Coronary artery (tissue), 2 donors: ENCODE measurements at regions not wholly inside any gene's neighbourhood (a gene's known extent, or its start where the extent isn't known, plus 50 kb on each side); places are given as distances from the start of the nearest gene placed in this dataset.

Source experiments
- DNase-seq: peaks from one replicate; pipeline ENCODE4 v3.0.0-alpha.2; 2017; ENCODE audit warnings: low spot score
- H3K27ac ChIP-seq, 2 donors: fragments of 200-600 bp; sonication (generic); one replicate each; pipeline ENCODE4 v1.5.1; 2016 to 2019
- H3K4me3 ChIP-seq: fragments of 200-600 bp; sonication (generic); 2 replicates; pipeline ENCODE4 v1.5.1; 2016; ENCODE audit warnings: mild to moderate bottlenecking, moderate library complexity
- CTCF ChIP-seq: fragments of 200-600 bp; sonication (generic); IDR thresholded peaks from one replicate; pipeline ENCODE4 v1.5.1; 2019; ENCODE audit warnings: antibody characterized with exemption

DNA sequence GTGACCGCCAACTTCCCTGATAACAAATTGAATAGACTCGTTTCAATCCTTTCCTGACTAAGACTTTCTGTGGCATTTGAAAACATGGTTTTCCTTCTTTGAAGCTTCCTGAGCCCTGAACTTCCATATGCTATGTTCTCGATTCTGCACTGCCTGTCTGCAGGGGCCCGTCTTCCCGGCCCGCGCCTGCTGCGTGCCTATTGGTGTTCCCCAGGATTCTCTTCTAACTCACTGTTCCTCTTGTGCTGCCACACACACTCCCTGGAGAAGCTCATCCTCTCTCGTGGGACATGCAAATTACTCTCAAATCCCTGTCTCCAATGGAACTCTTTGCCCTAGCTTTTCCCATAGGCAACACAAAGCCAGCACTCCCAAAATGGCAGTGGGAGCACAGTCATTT, 262.9 kb upstream of the GATB start:
- no peak for DNase-seq
- TF ChIP-seq CTCF, result no peak
- Histone ChIP-seq H3K4me3 (no peak overlapping the region), H3K27ac (no peak overlapping the region)

DNA sequence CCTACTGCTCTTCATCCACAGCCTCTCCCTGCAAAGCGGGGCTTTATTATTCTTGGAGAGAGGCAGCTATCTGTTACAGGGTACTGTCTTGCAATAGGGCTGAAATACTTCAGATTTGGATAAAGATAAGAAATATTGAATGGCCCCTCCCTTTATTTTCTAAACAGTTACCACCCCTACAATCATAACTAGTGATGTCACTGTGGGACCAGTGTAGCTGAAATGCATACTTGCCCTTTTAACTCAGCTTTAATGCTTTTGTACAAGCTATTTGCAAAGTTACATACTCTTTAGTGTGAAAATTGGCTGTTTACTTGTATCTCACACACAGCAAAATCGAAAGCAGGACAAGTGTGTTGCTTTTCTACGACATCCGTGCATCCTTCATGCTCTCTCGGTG, 261.7 kb upstream of the GATB start:
- Histone ChIP-seq H3K27ac (no peak overlapping the region), H3K4me3 (no peak overlapping the region)
- DNase-seq, result no peak
- TF ChIP-seq CTCF, result no peak

DNA sequence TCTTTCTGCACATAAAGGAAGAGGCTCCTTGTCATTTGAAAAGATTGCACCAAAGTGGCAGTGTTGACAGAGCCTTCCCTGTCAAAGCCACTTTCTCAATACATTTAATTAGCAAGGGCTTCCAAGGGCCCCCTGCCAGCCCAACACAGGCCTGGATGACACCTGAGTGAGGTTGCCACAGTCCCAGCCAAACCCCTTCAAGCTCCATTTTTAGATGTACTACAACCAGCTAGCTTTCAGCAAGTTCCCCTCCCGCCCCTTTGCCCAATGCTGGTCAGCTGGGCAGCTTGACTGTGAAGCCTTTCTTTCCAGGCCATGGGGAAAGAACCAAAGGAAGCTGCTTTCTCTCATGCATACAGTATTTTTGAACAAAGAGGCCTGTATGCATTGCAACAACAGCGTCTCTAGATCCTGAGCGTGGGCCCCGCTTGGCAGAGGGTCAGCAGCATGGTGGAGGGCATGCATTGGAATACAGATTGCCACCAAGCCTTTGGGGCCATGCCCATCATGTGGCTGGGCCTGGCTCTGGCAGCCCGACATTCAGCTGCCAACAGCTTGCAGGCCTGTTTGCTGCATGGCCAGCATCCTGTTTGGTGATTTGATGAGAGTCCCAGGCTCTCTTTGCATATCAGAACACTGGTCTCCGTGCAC, 261.1 kb upstream of the GATB start:
- no peak for TF ChIP-seq CTCF
- Histone ChIP-seq H3K27ac (no peak overlapping the region), H3K4me3 (no peak overlapping the region)
- DNase-seq, result no peak

DNA sequence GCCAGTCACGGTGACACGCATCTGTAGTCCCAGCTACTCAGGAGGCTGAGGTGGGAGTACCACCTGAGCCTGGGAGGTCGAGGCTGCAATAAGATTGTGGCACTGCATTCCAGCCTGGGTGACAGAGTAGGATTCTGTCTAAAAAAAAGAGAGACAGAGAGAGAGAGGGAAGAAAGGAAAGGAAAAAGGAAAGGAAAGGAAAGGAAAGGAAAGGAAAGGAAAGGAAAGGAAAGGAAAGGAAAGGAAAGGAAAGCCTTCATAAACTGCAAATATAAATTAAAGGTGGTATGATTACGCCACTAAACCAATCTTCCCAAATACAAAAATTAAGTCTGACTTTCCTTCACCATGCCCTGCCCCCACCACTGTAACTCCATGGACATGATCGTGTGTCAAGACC, 259.3 kb upstream of the GATB start:
- no peak for DNase-seq
- H3K4me3 ChIP-seq, result no peak overlapping the region
- H3K27ac ChIP-seq, result no peak overlapping the region
- no peak for TF ChIP-seq CTCF

- Histone ChIP-seq H3K4me3 (no peak overlapping the region), H3K27ac (no peak overlapping the region)
- TF ChIP-seq CTCF, result no peak
- no peak for DNase-seq
Observed at GRCh38 chr4:152016303-152016620, 255.5 kb upstream of the GATB start.

DNA sequence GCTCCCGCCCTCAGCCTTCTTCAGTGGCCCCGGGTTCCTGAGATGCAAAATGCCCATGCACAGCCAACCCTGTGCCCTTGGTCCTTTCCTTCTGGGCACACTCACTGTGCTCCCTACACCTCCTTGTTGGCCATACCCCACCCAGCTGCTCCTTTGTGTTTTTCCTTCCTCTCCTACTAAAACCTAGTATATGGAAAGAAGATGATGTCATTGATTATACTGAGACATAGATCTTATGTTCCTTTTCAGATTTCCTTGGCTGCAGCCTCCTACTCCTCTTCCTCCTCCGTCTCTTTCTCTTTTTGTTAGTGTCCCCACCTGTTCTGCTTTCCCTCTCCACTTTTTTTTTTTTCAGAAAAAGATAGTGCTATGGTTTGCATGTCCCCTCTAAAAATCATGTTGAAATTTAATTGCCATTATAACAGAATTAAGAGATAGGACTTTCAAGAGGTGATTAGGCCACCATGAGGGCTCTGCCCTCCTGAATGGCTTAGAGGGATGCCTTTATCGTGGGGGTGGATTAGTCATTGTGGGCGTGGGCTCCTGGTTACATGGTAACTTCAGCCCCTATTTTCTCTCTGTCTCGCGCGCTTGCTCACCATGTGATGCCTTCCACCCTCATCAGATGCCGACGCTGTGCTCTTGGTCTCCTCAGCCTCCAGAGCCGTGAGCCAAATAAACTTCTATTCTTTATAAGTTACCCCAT, 254.9 kb upstream of the GATB start:
- DNase-seq, result no peak
- no peak overlapping the region for H3K4me3 ChIP-seq
- no peak overlapping the region for H3K27ac ChIP-seq
- no peak for TF ChIP-seq CTCF

GRCh38 chr4:152014280-152014679, 253.5 kb upstream of the GATB start:
- no peak overlapping the region for H3K27ac ChIP-seq
- H3K4me3 ChIP-seq, result no peak overlapping the region
- TF ChIP-seq CTCF, result no peak
- DNase-seq, result no peak
